ENCODE measurements at regions not wholly inside any gene's neighbourhood (a gene's known extent, or its start where the extent isn't known, plus 50 kb on each side); places are given as distances from the start of the nearest gene placed in this dataset.

DNA sequence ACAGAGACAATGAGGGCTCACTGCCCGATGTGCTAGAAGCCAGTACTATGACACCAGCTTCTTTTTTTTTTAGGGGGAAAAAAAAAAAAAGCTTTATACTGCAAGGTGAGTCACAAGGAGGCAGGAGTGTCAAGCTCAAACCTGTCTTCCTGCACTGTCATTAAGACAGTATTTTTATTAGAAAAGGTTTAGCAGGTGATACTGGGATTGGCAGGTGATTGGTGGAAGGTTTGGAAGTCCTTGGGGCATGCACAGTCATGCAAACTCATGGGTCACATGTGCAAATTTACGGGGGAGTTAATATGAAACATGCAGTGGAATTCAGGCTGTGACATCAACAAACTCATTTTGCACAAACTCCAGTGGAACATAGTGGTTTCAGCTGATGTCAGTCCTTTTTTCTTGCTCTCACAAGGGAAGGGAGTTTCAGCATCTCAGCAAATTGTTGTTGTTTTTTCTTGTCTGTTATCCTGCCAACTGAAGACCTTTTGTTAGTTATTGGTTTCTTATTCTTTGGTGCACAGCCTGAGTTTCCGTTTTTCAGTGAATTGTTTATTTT lies 530.6 kb downstream of the ANKRD7 start:
- Mint-ChIP-seq H3K36me3 (ENCODE audit: low read depth) (no peaks in the 10 kb centered on the region), H3K27ac (no peak overlapping the region), H3K9me3 (no peaks in the 10 kb centered on the region), H3K4me3 (no peak overlapping the region), H3K4me1 (no peaks in the 10 kb centered on the region), H3K27me3 (no peaks in the 10 kb centered on the region)
- ChIA-PET CTCF (no interaction called here), POLR2A (no interaction called here)
- DNase-seq = no peak

GRCh38 chr7:118757066-118757465 lies 532.6 kb downstream of the ANKRD7 start:
- Mint-ChIP-seq H3K36me3 (ENCODE audit: low read depth) (no peaks in the 10 kb centered on the region), H3K27ac (no peak overlapping the region), H3K9me3 (no peaks in the 10 kb centered on the region), H3K4me3 (no peak overlapping the region), H3K4me1 (no peaks in the 10 kb centered on the region), H3K27me3 (no peaks in the 10 kb centered on the region)
- ChIA-PET POLR2A (no interaction called here), CTCF (no interaction called here)
- DNase-seq = no peak

GRCh38 chr7:118758582-118758981 lies 534.1 kb downstream of the ANKRD7 start:
- Mint-ChIP-seq H3K9me3 (no peaks in the 10 kb centered on the region), H3K36me3 (ENCODE audit: low read depth) (no peaks in the 10 kb centered on the region), H3K27ac (no peak overlapping the region), H3K4me3 (no peak overlapping the region), H3K27me3 (no peaks in the 10 kb centered on the region), H3K4me1 (no peaks in the 10 kb centered on the region)
- no peak for DNase-seq
- POLR2A ChIA-PET = no interaction called here
- CTCF ChIA-PET = no interaction called here

DNA sequence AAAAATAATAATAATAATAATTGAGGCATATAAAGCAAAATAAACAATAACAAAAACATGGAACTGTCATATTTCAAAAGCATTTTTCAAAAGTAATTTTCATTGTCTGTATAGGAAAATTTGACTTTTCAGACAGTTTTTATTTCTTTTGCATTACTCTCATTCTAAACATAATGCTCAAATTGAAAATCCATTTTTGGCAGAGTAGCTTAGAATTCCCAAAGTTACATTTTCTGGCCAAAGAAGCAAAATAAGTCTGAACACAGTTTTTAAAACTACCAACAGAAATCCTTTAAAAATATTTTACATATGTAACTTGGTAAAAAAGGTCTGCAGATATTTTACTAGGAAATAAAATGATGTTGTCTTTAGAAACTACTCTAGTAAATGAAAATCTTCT lies 535.4 kb downstream of the ANKRD7 start:
- no peak overlapping the region for H3K27ac Mint-ChIP-seq
- ChIA-PET CTCF (no interaction called here), POLR2A (no interaction called here)

DNA sequence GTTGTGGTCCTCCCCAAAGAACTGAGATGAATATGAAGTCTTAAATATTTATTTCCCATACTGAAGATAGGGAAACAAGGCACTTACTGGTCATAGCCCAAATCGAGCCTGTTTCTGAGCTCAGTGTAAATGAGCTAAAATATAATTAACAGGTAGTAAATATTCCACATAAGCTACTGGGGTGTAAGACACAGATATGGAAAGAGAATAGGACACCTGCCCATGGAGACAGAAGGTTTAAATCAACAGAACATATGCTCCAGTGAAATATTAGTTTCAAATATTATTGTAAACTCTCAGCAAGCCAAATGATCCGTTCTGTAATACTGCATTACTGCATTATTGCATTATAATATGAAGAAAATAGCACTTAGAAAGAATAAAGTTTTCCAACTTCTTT lies 537.9 kb downstream of the ANKRD7 start:
- no peaks in the 10 kb centered on the region for H3K9me3 Mint-ChIP-seq
- ChIA-PET POLR2A (no interaction called here), CTCF (no interaction called here)
- no peaks in the 10 kb centered on the region for H3K36me3 Mint-ChIP-seq (ENCODE audit: low read depth)
- H3K4me1 Mint-ChIP-seq = no peaks in the 10 kb centered on the region
- DNase-seq = no peak
- no peak overlapping the region for H3K27ac Mint-ChIP-seq
- H3K27me3 Mint-ChIP-seq = no peaks in the 10 kb centered on the region
- H3K4me3 Mint-ChIP-seq = no peak overlapping the region

More for the DNA sequence above, 535.4 kb downstream of the ANKRD7 start:
- no peaks in the 10 kb centered on the region for H3K27me3 Mint-ChIP-seq
- no peaks in the 10 kb centered on the region for H3K9me3 Mint-ChIP-seq
- no peaks in the 10 kb centered on the region for H3K4me1 Mint-ChIP-seq
- no peaks in the 10 kb centered on the region for H3K36me3 Mint-ChIP-seq (ENCODE audit: low read depth)
- no peak overlapping the region for H3K4me3 Mint-ChIP-seq
- no peak for DNase-seq

DNA sequence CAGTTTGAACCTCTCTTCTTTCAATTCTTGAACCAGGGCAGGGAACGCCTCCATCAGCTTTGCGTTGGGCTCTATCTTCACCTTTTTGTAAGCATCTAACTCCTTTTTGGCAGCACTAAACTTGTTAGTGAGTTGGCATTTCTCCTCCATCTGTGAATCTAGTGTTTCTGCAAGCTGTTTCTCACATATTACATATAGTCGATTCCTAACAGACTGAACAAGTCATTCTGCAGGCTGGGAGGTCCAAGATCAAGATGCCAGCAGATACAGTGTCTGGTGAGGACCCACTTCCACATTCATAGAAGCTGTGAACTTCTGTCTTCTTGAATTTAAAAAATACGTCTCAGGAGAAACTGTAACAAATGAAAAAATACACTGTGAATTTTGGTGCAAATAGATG lies 539.7 kb downstream of the ANKRD7 start:
- H3K4me1 Mint-ChIP-seq = no peaks in the 10 kb centered on the region
- no peaks in the 10 kb centered on the region for H3K36me3 Mint-ChIP-seq (ENCODE audit: low read depth)
- POLR2A ChIA-PET = no interaction called here
- CTCF ChIA-PET = no interaction called here
- no peaks in the 10 kb centered on the region for H3K9me3 Mint-ChIP-seq
- no peak for DNase-seq
- H3K27me3 Mint-ChIP-seq = no peaks in the 10 kb centered on the region
- H3K4me3 Mint-ChIP-seq = no peak overlapping the region
- no peak overlapping the region for H3K27ac Mint-ChIP-seq

DNA sequence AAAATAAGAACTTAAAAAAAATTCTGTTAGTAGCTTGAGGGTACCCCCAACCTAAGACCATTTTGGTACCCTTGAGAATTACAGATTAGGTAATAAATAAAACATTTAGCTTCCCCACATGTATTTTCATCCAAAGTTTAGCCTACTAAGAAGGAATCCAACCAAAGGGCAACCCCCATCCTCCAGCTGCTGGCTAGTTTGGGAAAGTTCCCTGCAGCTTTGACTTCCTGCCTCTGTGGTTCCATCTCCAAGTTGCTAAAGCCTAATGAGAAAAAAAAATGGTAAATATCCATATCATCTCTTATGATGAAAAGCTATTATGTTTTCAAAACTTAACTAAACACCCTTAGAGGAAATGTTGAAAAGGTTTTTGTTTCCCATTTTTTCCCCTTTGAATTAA lies 547.2 kb downstream of the ANKRD7 start:
- Mint-ChIP-seq H3K4me3 (no peak overlapping the region), H3K27ac (no peak overlapping the region), H3K27me3 (no peaks in the 10 kb centered on the region), H3K36me3 (ENCODE audit: low read depth) (no peaks in the 10 kb centered on the region), H3K9me3 (no peaks in the 10 kb centered on the region), H3K4me1 (no peaks in the 10 kb centered on the region)
- no peak for DNase-seq
- ChIA-PET POLR2A (no interaction called here), CTCF (interaction anchor here (0.5 kb wide), 1 partner anchor 18 kb away, joined by 5 read pairs; no protein-coding TSS in a partner anchor)

DNA sequence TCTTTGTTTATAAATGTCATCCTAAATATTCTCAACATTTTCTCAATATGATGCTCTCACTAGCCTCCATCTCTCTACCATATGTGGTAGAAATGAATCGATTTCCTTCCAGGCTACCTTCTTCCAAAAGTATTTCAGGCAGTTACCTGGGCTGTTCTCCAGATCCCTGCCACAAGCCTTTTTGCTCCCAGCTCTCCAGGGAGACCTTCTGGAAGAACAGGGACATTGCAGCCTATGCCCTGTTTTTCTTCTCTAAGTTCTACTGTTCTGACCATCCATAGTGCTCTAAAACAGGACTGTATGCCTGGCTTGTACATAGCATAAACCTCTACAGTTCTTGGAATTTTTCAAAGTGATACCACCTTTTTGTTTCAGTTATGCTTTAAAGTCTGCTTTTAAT lies 552.8 kb downstream of the ANKRD7 start:
- H3K9me3 Mint-ChIP-seq = no peaks in the 10 kb centered on the region
- H3K27me3 Mint-ChIP-seq = no peaks in the 10 kb centered on the region
- DNase-seq = no peak
- CTCF ChIA-PET = no interaction called here
- no peaks in the 10 kb centered on the region for H3K36me3 Mint-ChIP-seq (ENCODE audit: low read depth)
- H3K4me1 Mint-ChIP-seq = no peaks in the 10 kb centered on the region
- H3K4me3 Mint-ChIP-seq = no peak overlapping the region
- no peak overlapping the region for H3K27ac Mint-ChIP-seq
- POLR2A ChIA-PET = no interaction called here

- no peaks in the 10 kb centered on the region for H3K27me3 Mint-ChIP-seq
- no peak overlapping the region for H3K27ac Mint-ChIP-seq
- H3K4me1 Mint-ChIP-seq = no peaks in the 10 kb centered on the region
- no peak overlapping the region for H3K4me3 Mint-ChIP-seq
- no peak for DNase-seq
- H3K36me3 Mint-ChIP-seq (ENCODE audit: low read depth) = no peaks in the 10 kb centered on the region
- no peaks in the 10 kb centered on the region for H3K9me3 Mint-ChIP-seq
- POLR2A ChIA-PET = no interaction called here
- CTCF ChIA-PET = interaction anchor here (0.6 kb wide), 1 partner anchor 10 kb away, joined by 3 read pairs; no protein-coding TSS in a partner anchor
Observed at GRCh38 chr7:118792682-118793081, 568.2 kb downstream of the ANKRD7 start.

- Mint-ChIP-seq H3K4me1 (no peaks in the 10 kb centered on the region), H3K4me3 (no peak overlapping the region), H3K27me3 (no peaks in the 10 kb centered on the region), H3K9me3 (no peaks in the 10 kb centered on the region), H3K36me3 (ENCODE audit: low read depth) (no peaks in the 10 kb centered on the region), H3K27ac (no peak overlapping the region)
- ChIA-PET CTCF (no interaction called here), POLR2A (no interaction called here)
- no peak for DNase-seq
Observed at GRCh38 chr7:118793582-118793981, 569.1 kb downstream of the ANKRD7 start.

GRCh38 chr7:118794419-118794818 lies 569.9 kb downstream of the ANKRD7 start:
- ChIA-PET POLR2A (no interaction called here), CTCF (no interaction called here)
- DNase-seq = no peak
- Mint-ChIP-seq H3K27me3 (no peaks in the 10 kb centered on the region), H3K36me3 (ENCODE audit: low read depth) (no peaks in the 10 kb centered on the region), H3K4me1 (no peaks in the 10 kb centered on the region), H3K4me3 (no peak overlapping the region), H3K27ac (no peak overlapping the region), H3K9me3 (no peaks in the 10 kb centered on the region)

- Mint-ChIP-seq H3K36me3 (ENCODE audit: low read depth) (no peaks in the 10 kb centered on the region), H3K4me1 (no peaks in the 10 kb centered on the region), H3K27ac (no peak overlapping the region), H3K4me3 (no peak overlapping the region), H3K27me3 (no peaks in the 10 kb centered on the region), H3K9me3 (peaks cover 9% of the 10 kb centered on the region)
- DNase-seq = no peak
- ChIA-PET POLR2A (no interaction called here), CTCF (interaction anchor here (1.2 kb wide), 1 partner anchor 12 kb away, joined by 3 read pairs; no protein-coding TSS in a partner anchor)
Observed at GRCh38 chr7:118801366-118801765, 576.9 kb downstream of the ANKRD7 start.

DNA sequence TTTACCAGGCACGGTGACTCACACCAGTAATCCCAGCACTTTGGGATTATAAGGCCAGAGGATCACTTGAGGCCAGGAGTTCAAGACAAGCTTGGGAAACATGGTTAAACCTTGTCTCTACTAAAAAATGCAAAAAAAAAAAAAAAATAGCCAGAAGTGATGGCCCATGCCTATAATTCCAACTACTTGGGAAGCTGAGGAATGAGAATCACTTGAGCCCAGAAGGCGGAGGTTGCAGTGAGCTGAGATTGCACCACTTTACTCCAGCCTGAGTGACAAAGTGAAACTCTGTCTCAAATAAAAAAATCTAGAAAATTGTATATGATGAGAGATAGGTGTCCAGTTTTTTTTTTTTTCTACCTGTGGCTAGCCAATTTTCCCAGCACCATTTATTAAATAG lies 578.2 kb downstream of the ANKRD7 start:
- no peak overlapping the region for H3K4me3 Mint-ChIP-seq
- no peak overlapping the region for H3K27ac Mint-ChIP-seq
- H3K4me1 Mint-ChIP-seq = no peaks in the 10 kb centered on the region
- no peaks in the 10 kb centered on the region for H3K27me3 Mint-ChIP-seq
- CTCF ChIA-PET = interaction anchor here (0.6 to 1.2 kb wide), 3 partner anchors 10 to 603 kb away, joined by 3 read pairs; no protein-coding TSS in a partner anchor
- no peaks in the 10 kb centered on the region for H3K36me3 Mint-ChIP-seq (ENCODE audit: low read depth)
- POLR2A ChIA-PET = no interaction called here
- no peak for DNase-seq
- H3K9me3 Mint-ChIP-seq = peaks cover 9% of the 10 kb centered on the region

- Mint-ChIP-seq H3K4me1 (no peaks in the 10 kb centered on the region), H3K36me3 (ENCODE audit: low read depth) (no peaks in the 10 kb centered on the region), H3K4me3 (no peak overlapping the region), H3K27ac (no peak overlapping the region), H3K9me3 (no peaks in the 10 kb centered on the region), H3K27me3 (no peaks in the 10 kb centered on the region)
- ChIA-PET CTCF (no interaction called here), POLR2A (no interaction called here)
- no peak for DNase-seq
Observed at GRCh38 chr7:118826246-118826645, 601.7 kb downstream of the ANKRD7 start.
